ENCODE measurements at regions not wholly inside any gene's neighbourhood (a gene's known extent, or its start where the extent isn't known, plus 50 kb on each side); places are given as distances from the start of the nearest gene placed in this dataset.

- TF ChIP-seq, protein P1, sequence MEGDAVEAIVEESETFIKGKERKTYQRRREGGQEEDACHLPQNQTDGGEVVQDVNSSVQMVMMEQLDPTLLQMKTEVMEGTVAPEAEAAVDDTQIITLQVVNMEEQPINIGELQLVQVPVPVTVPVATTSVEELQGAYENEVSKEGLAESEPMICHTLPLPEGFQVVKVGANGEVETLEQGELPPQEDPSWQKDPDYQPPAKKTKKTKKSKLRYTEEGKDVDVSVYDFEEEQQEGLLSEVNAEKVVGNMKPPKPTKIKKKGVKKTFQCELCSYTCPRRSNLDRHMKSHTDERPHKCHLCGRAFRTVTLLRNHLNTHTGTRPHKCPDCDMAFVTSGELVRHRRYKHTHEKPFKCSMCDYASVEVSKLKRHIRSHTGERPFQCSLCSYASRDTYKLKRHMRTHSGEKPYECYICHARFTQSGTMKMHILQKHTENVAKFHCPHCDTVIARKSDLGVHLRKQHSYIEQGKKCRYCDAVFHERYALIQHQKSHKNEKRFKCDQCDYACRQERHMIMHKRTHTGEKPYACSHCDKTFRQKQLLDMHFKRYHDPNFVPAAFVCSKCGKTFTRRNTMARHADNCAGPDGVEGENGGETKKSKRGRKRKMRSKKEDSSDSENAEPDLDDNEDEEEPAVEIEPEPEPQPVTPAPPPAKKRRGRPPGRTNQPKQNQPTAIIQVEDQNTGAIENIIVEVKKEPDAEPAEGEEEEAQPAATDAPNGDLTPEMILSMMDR (IDR thresholded peaks at IDR 0.05): no peak
Measured at GRCh38 chr2:225797394-225797793, 397.9 kb downstream of the NYAP2 start.

- TF ChIP-seq, protein P1 (IDR thresholded peaks at IDR 0.05): no peak
Measured at GRCh38 chr2:225794652-225795400, 395.3 kb downstream of the NYAP2 start.

- TF ChIP-seq, protein P1 (IDR thresholded peaks at IDR 0.05): no peak
Measured at GRCh38 chr2:225793736-225794550, 394.4 kb downstream of the NYAP2 start.

DNA sequence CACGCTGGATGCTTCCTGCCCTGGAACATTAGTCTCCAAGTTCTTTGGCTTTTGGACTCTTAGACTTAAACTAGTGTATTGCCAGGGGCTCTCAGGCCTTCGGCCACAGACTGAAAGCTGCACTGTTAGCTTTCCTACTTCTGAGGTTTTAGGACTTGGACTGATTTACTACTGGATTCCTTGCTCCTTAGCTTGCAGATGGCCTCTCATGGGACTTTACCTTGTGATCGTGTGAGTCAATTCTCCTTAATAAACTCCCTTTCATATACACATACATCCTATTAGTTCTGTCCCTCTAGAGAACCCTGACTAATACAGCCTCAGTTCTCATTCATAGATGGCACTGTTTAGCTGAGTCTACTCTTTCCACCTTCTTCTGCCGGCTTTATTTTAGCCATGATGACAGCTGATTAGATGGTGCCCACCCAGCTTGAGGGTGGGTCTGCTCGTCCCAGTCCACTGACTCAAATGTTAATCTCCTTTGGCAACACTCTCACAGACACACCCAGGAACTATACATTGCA, 389.1 kb downstream of the NYAP2 start:
- TF ChIP-seq, protein P1 (IDR thresholded peaks at IDR 0.05): no peak

- TF ChIP-seq, protein P1 (IDR thresholded peaks at IDR 0.05): no peak
Measured at GRCh38 chr2:225787497-225787896, 388.0 kb downstream of the NYAP2 start.

GRCh38 chr2:225781991-225782390, 382.5 kb downstream of the NYAP2 start:
- TF ChIP-seq, protein P1 (IDR thresholded peaks at IDR 0.05): no peak

DNA sequence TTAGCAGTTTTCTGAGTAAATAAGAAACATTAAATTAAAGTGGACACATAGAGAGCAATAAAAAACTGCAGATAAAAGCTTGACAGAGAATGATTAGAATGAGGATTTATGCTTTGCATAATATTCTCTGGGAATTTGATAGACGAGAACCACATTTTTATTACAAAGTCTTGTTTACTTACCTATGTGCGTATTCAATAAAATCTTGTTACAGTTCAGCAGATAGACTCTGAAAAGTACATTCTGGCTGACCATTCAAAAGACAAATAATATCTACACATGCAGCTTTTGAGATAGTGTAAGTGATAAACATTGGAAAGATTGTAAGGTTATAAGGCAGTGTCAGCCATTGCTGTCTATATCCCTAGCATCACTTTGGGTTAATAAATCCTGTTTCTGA, 381.6 kb downstream of the NYAP2 start:
- TF ChIP-seq, protein P1 (IDR thresholded peaks at IDR 0.05): no peak
